A549 (cell line): ENCODE measurements at regions not wholly inside any gene's neighbourhood (a gene's known extent, or its start where the extent isn't known, plus 50 kb on each side); places are given as distances from the start of the nearest gene placed in this dataset.

Experiments
- ELK1 ChIP-seq: fragments of 150-350 bp; IDR thresholded peaks from 2 replicates; pipeline ENCODE4 v1.6.1; 2014; ENCODE audit warnings: low read depth, mild to moderate bottlenecking, low read length
- MAFK ChIP-seq: fragments of 450-650 bp; IDR thresholded peaks from 2 replicates; pipeline ENCODE4 v1.6.1; 2014; ENCODE audit not compliant: partially characterized antibody
- NFE2L2 ChIP-seq: fragments of 150-350 bp; conservative IDR thresholded peaks from 2 replicates; pipeline ENCODE4 v1.6.1; 2014; ENCODE audit warnings: low read length
- POLR2A ChIP-seq: IDR thresholded peaks from 2 replicates; pipeline ENCODE4 v1.6.1; 2012; ENCODE audit warnings: mild to moderate bottlenecking, low read length
- RAD21 ChIP-seq, 2 experiments: fragments of >200 bp in 1 of 2; sonication (Bioruptor Twin) in 1 of 2; formaldehyde crosslinking in 1 of 2; IDR thresholded peaks in 1 of 2; conservative IDR thresholded peaks in 1 of 2; 2 replicates in 1 of 2; 3 replicates in 1 of 2; pipeline ENCODE4 v1.6.1; 2012 to 2018; ENCODE audit warnings: inconsistent platforms in 1 of 2
- RCOR1 ChIP-seq: fragments of 150-350 bp; IDR thresholded peaks from 2 replicates; pipeline ENCODE4 v1.6.1; 2014; ENCODE audit warnings: antibody characterized with exemption, low read length, low read depth
- SREBF2 ChIP-seq: fragments of 450-650 bp; IDR thresholded peaks from 2 replicates; pipeline ENCODE4 v1.6.1; 2014; ENCODE audit warnings: mild to moderate bottlenecking, moderate library complexity
- TF ChIP-seq, protein P1 (sequence below): fragments of >200 bp; sonication (Bioruptor Twin); formaldehyde crosslinking; IDR thresholded peaks from 3 replicates; pipeline ENCODE4 v1.5.1; 2016
- TF ChIP-seq, protein P2 (sequence below): fragments of 250-450 bp; sonication (Bioruptor Pico); IDR thresholded peaks from 2 replicates; pipeline ENCODE4 v1.5.0; 2021; ENCODE audit warnings: mild to moderate bottlenecking, moderate library complexity, borderline replicate concordance

- TF ChIP-seq POLR2A (no peak), NFE2L2 (no peak), SREBF2 (no peak), RCOR1 (no peak), MAFK (no peak), ELK1 (no peak), RAD21 (conservative IDR thresholded peaks at IDR 0.05 in 1 of 2, IDR thresholded peaks at IDR 0.05 in 1 of 2) (no peak)
- TF ChIP-seq, protein P1, sequence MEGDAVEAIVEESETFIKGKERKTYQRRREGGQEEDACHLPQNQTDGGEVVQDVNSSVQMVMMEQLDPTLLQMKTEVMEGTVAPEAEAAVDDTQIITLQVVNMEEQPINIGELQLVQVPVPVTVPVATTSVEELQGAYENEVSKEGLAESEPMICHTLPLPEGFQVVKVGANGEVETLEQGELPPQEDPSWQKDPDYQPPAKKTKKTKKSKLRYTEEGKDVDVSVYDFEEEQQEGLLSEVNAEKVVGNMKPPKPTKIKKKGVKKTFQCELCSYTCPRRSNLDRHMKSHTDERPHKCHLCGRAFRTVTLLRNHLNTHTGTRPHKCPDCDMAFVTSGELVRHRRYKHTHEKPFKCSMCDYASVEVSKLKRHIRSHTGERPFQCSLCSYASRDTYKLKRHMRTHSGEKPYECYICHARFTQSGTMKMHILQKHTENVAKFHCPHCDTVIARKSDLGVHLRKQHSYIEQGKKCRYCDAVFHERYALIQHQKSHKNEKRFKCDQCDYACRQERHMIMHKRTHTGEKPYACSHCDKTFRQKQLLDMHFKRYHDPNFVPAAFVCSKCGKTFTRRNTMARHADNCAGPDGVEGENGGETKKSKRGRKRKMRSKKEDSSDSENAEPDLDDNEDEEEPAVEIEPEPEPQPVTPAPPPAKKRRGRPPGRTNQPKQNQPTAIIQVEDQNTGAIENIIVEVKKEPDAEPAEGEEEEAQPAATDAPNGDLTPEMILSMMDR = no peak
- TF ChIP-seq, protein P2, sequence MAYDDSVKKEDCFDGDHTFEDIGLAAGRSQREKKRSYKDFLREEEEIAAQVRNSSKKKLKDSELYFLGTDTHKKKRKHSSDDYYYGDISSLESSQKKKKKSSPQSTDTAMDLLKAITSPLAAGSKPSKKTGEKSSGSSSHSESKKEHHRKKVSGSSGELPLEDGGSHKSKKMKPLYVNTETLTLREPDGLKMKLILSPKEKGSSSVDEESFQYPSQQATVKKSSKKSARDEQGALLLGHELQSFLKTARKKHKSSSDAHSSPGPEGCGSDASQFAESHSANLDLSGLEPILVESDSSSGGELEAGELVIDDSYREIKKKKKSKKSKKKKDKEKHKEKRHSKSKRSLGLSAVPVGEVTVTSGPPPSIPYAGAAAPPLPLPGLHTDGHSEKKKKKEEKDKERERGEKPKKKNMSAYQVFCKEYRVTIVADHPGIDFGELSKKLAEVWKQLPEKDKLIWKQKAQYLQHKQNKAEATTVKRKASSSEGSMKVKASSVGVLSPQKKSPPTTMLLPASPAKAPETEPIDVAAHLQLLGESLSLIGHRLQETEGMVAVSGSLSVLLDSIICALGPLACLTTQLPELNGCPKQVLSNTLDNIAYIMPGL (CRISPR knock-in tag) = no peak
Measured at GRCh38 chr6:82057846-82058554, 189.5 kb downstream of the IBTK start.
